Central memory CD4-positive, alpha-beta T cell (primary cell): ENCODE measurements at regions not wholly inside any gene's neighbourhood (a gene's known extent, or its start where the extent isn't known, plus 50 kb on each side); places are given as distances from the start of the nearest gene placed in this dataset.
"Not testable (repeated sequence)": the region's sequence is repeated elsewhere in the genome, so short reads cannot be mapped to it uniquely, and the experiment has no call there.

Experiments
- DNase-seq: peaks from one replicate; pipeline ENCODE4 v3.0.0; 2022

- DNase-seq: no peak
Observed at GRCh38 chr5:77867194-77867691, 91.1 kb upstream of the TBCA start.

DNA sequence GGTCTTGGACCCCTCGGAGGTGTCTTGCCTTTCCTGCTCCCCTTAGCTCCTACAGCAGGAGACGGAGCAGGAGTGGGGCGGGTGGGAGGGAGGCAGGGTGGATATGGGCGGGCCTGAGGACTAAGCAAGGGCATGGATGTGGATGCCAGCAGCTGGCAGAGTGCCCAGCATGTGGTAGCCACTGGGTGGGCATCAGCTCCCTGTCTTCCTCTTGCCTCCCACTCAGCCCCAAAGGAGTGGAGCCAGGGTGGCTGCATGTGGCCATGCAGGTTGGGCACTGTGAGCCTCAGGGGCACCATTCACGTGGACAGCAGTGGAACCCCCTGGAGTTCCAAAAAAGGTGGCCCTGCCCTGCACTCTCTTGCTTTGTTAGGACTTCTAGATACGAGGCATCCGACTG is 90.1 kb upstream of the TBCA start:
- DNase-seq: no peak

- no peak for DNase-seq
Observed at GRCh38 chr5:77864997-77865396, 88.9 kb upstream of the TBCA start.

DNA sequence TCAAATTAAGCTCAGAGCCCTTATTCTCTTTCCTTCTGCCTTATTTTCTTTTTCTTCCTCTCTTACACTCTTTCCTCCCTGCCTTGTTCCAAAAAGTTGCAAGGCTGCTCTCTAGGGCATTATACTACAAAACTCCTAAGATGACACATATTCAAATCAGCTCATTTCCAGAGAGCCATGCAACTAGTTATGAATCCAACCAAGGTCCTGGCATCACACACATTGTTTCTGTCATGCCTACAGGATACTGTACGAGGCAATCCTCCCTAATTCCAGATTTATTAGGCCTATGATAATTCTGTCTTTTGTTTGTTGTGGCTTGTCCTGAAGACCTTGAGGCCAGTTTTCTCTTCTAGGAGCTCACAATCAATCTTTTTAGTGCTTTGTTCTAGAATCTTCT is 87.0 kb upstream of the TBCA start:
- no peak for DNase-seq

DNA sequence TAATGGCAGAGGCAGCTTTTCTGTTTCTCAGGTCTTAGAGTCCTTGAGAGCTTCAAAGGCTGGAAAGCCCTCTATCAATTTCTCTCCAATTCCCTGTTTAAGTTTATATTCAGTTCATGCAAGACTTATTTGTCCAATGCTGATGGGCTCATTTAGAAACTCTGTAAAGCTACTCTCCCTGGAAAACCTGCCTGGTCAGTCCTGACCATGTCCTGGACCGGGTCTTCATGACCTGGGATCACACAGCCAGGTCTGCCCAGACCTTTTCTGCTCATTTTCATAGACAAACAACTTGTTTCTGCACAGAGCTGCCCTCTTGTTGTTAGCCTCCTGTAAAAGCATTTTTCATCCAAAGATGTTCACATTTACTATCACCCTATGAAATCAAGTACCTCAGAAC is 85.4 kb upstream of the TBCA start:
- DNase-seq: no peak

GRCh38 chr5:77859306-77859705 is 83.2 kb upstream of the TBCA start:
- DNase-seq: no peak

GRCh38 chr5:77858678-77859077 is 82.5 kb upstream of the TBCA start:
- DNase-seq: not testable (repeated sequence)

DNA sequence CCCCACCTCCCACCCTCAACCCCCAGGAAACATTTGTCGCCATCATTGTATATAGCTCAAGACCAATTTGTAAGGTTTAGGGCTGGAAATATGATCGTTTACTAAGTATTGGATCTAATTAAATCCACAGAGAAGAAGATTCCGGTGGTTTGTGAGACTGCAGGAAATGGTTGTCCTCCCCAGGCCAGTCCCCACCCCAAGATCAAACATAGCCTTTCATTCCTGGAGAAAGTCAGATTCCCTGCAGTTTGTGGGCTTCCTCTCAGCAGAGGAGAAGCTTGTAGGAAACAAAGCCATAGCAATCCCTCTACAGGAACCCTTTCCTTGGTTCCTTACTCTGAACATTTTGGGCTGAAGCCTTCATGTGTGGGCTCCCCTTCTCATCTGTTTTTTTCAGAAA is 79.2 kb upstream of the TBCA start:
- no peak for DNase-seq

- no peak for DNase-seq
Observed at GRCh38 chr5:77853353-77853907, 77.3 kb upstream of the TBCA start.

GRCh38 chr5:77852514-77853352 is 76.6 kb upstream of the TBCA start:
- DNase-seq: peak; percentile 10

GRCh38 chr5:77852068-77852513 is 76.0 kb upstream of the TBCA start:
- DNase-seq: no peak

DNA sequence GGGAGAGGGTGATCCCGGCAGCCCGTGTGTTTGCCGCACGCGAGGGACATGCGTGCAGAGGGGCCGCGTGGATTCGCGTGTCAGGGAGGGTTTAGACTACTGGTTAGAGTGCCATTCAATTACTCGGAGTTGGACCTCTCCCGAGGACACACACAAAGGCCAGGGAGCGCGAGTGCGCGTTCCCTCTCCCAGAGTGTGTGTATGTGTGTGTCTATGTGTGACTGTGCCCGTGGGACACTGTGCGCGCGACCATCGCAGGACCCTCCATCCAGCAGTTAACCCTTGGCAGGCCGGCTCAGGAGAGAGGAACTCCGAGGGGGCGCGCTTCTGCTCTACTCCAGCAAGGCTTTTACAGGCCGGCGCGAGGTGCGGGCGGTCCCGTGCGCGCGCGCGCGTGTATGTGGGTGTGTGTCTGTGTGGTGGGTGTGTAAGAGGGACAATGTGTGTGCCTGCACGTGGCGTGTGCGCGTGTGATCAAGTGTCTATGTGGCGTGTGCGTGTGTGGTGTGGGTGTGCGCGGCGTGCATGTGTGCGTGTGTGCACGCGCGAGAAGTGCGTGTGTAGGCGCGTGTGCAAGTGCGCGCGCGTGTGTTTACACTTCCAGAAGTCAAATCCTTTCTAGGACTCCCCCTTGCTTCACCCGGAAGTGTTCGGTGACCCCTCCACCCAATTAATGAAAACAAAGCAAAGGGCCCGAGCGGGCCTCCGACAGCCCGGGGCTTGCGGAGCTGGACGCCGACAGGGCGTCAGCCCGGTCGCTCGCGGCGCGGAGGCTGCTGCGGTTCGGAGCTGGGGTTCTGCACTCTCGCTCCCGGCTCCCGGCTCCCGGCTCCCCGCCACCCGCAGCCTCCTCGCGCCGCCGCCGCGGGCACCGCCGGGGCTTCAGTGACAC is 75.3 kb upstream of the TBCA start:
- DNase-seq: no peak

GRCh38 chr5:77850536-77851175 is 74.5 kb upstream of the TBCA start:
- no peak for DNase-seq

GRCh38 chr5:77849308-77849900 is 73.3 kb upstream of the TBCA start:
- no peak for DNase-seq

- DNase-seq: no peak
Observed at GRCh38 chr5:77847814-77848290, 71.7 kb upstream of the TBCA start.

DNA sequence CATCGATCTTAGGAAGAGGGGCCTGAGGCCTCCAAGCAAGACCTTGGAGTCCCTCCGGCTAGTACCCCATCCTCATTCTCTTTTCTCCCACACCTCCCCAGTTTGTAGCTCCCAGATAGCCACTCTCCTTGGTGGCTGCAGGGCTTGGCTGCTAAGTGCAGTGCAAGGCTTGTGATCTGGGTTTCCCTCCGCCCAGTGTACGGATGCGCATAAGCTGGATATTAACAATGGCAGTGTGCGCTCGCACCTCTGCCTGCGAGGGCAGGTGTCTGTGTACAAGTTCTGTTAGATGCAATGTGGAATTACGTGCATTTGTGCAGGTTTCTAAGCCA is 71.0 kb upstream of the TBCA start:
- no peak for DNase-seq

- no peak for DNase-seq
Observed at GRCh38 chr5:77846422-77847128, 70.4 kb upstream of the TBCA start.

DNA sequence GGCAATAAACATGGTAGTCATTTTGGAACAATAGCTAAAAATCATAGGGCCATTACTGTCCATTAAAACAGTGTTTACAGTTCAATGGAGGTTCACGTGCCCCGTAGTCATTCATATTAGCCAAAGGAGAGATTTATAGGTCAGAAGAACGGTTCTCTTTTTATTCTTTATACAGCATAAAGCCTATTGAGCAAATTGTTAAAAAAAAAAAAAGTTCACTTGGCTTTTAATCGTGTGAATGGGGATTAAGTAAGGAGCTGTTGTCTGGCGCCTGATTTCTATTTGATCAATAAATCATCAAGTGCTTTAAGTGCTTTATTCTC is 69.1 kb upstream of the TBCA start:
- no peak for DNase-seq

- no peak for DNase-seq
Observed at GRCh38 chr5:77844623-77845323, 68.6 kb upstream of the TBCA start.

DNA sequence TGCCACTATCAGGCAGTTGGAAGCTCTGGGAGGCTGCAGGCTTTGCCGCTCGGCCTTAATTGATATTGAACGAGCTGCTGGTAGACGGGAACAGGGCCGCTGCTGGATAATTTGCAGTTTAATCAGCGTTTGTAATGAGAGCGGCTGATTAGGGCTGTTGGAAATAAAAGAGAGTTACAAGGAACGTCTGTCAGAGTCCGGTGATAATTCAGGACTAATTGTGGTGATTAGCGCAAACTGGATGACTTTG is 68.2 kb upstream of the TBCA start:
- no peak for DNase-seq

- no peak for DNase-seq
Observed at GRCh38 chr5:77843570-77844372, 67.6 kb upstream of the TBCA start.
